NT2/D1 (cell line): ENCODE measurements at regions not wholly inside any gene's neighbourhood (a gene's known extent, or its start where the extent isn't known, plus 50 kb on each side); places are given as distances from the start of the nearest gene placed in this dataset.

Experiments used
- YY1 ChIP-seq: IDR thresholded peaks from 2 replicates; pipeline ENCODE4 v1.6.1; 2011; ENCODE audit not compliant: insufficient read length, insufficient read depth
- ZNF274 ChIP-seq: IDR thresholded peaks from 2 replicates; pipeline ENCODE4 v1.6.1; 2011; ENCODE audit warnings: mild to moderate bottlenecking, low read depth, low read length

DNA sequence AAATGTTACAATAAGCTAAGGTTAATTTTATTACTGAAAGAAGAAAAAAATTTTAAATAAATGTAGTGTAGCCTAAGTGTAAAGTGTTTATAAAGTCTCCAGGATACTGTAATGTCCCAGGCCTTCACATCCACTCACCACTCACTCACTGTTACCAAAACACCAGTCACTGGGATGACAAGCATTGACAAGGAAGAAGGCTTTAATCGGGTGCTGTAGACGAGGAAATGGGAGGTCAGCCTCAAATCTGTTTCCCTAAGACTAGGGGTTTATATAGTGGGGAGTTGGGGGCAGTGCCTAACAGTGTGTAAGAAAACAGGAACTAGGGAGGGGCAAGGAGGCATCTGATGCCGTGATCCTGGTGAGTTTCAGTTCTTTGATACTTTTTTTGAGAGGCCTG, 69.4 kb downstream of the CHRM3 start:
- TF ChIP-seq YY1, result no peak
- no peak for TF ChIP-seq ZNF274
